HepG2 (cell line): ENCODE measurements at regions not wholly inside any gene's neighbourhood (a gene's known extent, or its start where the extent isn't known, plus 50 kb on each side); places are given as distances from the start of the nearest gene placed in this dataset.
A peak's percentile ranks its signal among the peaks of the same experiment; 100 is the strongest.

Source experiments
- ATAC-seq: fragments of 200-7000 bp; cut with Tn5 transposase; 3 replicates; pipeline ENCODE4 v1.9.1; 2020; ENCODE audit warnings: mild to moderate bottlenecking, moderate library complexity
- BruUV-seq: library from RNA; stranded (reverse); fragments of 400-500 nt; replicated peaks from 2 replicates; lab custom pipeline; 2021; lab: Mats Ljungman, UMichigan
- CTCF ChIA-PET: fragments of 300-600 bp; formaldehyde crosslinking; extraction: SDS; loops from one replicate; lab custom pipeline; 2021; ENCODE audit warnings: low total read pairs, inconsistent platforms, low intra/inter-chr PET ratio; lab: Yijun Ruan, JAX
- POLR2A ChIA-PET: fragments of 350-600 bp; sonication (Branson Sonifier 250); formaldehyde crosslinking; loops from one replicate; lab custom pipeline; 2020; ENCODE audit warnings: antibody characterized with exemption, inconsistent platforms; lab: Yijun Ruan, JAX
- DNase-seq: peaks from one replicate; pipeline ENCODE4 v3.0.0-alpha.2; 2015; ENCODE audit warnings: low spot score
- FAIRE-seq: peaks from 3 replicates; lab custom pipeline; 2011; peaks lifted over from hg19 to GRCh38; lab: Jason Lieb, UNC
- H2AFZ ChIP-seq: one replicate; pipeline ENCODE4 v1.6.1; 2011; ENCODE audit warnings: low read length, inconsistent platforms
- H3K27ac ChIP-seq: fragments of 300-600 bp; 3 replicates; pipeline ENCODE4 v1.8.0; 2011; ENCODE audit warnings: mixed run types, mild to moderate bottlenecking, mixed read lengths, low read length, inconsistent platforms; ENCODE audit not compliant: insufficient read depth; ENCODE audit errors: extremely low read length
- H3K27me3 ChIP-seq, 2 experiments: fragments of 200-600 bp in 1 of 2; 2 replicates in 1 of 2; 3 replicates in 1 of 2; pipeline versions ENCODE4 v1.6.0 to v1.8.0; 2011; ENCODE audit warnings: low read length in 2 of 2, mild to moderate bottlenecking in 2 of 2, moderate library complexity in 2 of 2, inconsistent platforms in 1 of 2; ENCODE audit not compliant: insufficient read depth in 2 of 2, control insufficient read depth in 1 of 2
- H3K36me3 ChIP-seq, 2 experiments: fragments of 200-600 bp in 1 of 2; replicated peaks in 1 of 2; 2 replicates in 1 of 2; 3 replicates in 1 of 2; pipeline versions ENCODE4 v1.5.1 to v1.8.0; 2011; ENCODE audit warnings: low read length in 2 of 2, inconsistent platforms in 1 of 2; ENCODE audit not compliant: insufficient read depth in 2 of 2, control insufficient read depth in 1 of 2
- H3K4me1 ChIP-seq: 2 replicates; pipeline ENCODE4 v1.5.1; 2012; ENCODE audit warnings: low read length, inconsistent platforms; ENCODE audit not compliant: insufficient read depth
- H3K4me2 ChIP-seq: 2 replicates; pipeline ENCODE4 v1.6.0; 2011; ENCODE audit warnings: low read depth, low read length, inconsistent platforms
- H3K4me3 ChIP-seq, 3 experiments: fragments of 200-600 bp in 1 of 3; sonication (generic), shearing (Covaris generic) in 1 of 3; replicated peaks in 1 of 3; 2 replicates each; pipeline ENCODE4 v1.5.1; 2011 to 2016; ENCODE audit warnings: low read length in 3 of 3, inconsistent platforms in 2 of 3, low read depth in 2 of 3, mild to moderate bottlenecking in 2 of 3, control low read depth in 1 of 3, mixed read lengths in 1 of 3; ENCODE audit not compliant: insufficient read depth in 1 of 3
- H3K79me2 ChIP-seq: one replicate; pipeline ENCODE4 v1.6.1; 2011; ENCODE audit warnings: low read length, inconsistent platforms; ENCODE audit not compliant: insufficient read depth
- H3K9ac ChIP-seq: 2 replicates; pipeline ENCODE4 v1.6.0; 2011; ENCODE audit warnings: mild to moderate bottlenecking, low read depth, low read length, inconsistent platforms; ENCODE audit not compliant: insufficient read depth
- H3K9me3 ChIP-seq: 2 replicates; pipeline ENCODE4 v1.5.1; 2012; ENCODE audit warnings: mild to moderate bottlenecking, low read length
- H4K20me1 ChIP-seq: 2 replicates; pipeline ENCODE4 v1.6.0; 2011; ENCODE audit warnings: inconsistent platforms, mild to moderate bottlenecking, low read length, moderate library complexity; ENCODE audit not compliant: insufficient read depth
- BHLHE40 ChIP-seq: IDR thresholded peaks from 2 replicates; pipeline ENCODE4 v1.6.1; 2011; ENCODE audit warnings: low read length, improper control_type of control experiment
- FOSL2 ChIP-seq: sonication (generic); formaldehyde crosslinking; IDR thresholded peaks from 2 replicates; pipeline ENCODE4 v1.4.0; 2020; ENCODE audit warnings: missing genetic modification reagents
- IRX3 ChIP-seq: sonication (generic); formaldehyde crosslinking; IDR thresholded peaks from 2 replicates; pipeline ENCODE4 v1.8.1; 2023; ENCODE audit warnings: mild to moderate bottlenecking, low read depth, missing genetic modification reagents, borderline replicate concordance
- MTA3 ChIP-seq: sonication (generic); formaldehyde crosslinking; IDR thresholded peaks from 2 replicates; pipeline ENCODE4 v1.4.0; 2020; ENCODE audit warnings: missing genetic modification reagents
- NCOA1 ChIP-seq: sonication (generic); formaldehyde crosslinking; IDR thresholded peaks from 2 replicates; pipeline ENCODE4 v1.9.0; 2021; ENCODE audit warnings: missing genetic modification reagents
- NFE2 ChIP-seq: sonication (generic); formaldehyde crosslinking; IDR thresholded peaks from 2 replicates; pipeline ENCODE4 v1.4.0; 2020; ENCODE audit warnings: missing genetic modification reagents
- NFRKB ChIP-seq: fragments of 450-650 bp; IDR thresholded peaks from 2 replicates; pipeline ENCODE4 v1.6.1; 2017
- NONO ChIP-seq, 2 experiments: fragments of 450-650 bp in 1 of 2; sonication (generic) in 1 of 2; formaldehyde crosslinking in 1 of 2; IDR thresholded peaks in 1 of 2; conservative IDR thresholded peaks in 1 of 2; 2 replicates each; pipeline versions ENCODE4 v1.6.1 to v1.8.0; 2017 to 2022; ENCODE audit warnings: mild to moderate bottlenecking in 1 of 2, missing genetic modification reagents in 1 of 2, moderate library complexity in 1 of 2
- POLR2A ChIP-seq, 2 experiments: IDR thresholded peaks; 2 replicates each; pipeline ENCODE4 v1.6.1; 2011; ENCODE audit warnings: low read depth in 2 of 2, low read length in 2 of 2, mild to moderate bottlenecking in 1 of 2, moderate library complexity in 1 of 2; ENCODE audit not compliant: insufficient read depth in 1 of 2
- RFXANK ChIP-seq: IDR thresholded peaks from 2 replicates; pipeline ENCODE4 v1.6.1; 2016
- THAP11 ChIP-seq: IDR thresholded peaks from 2 replicates; pipeline ENCODE4 v1.6.1; 2016; ENCODE audit warnings: missing biosample characterization, missing genetic modification reagents
- ZEB1 ChIP-seq: IDR thresholded peaks from 2 replicates; pipeline ENCODE4 v1.6.1; 2012; ENCODE audit warnings: mild to moderate bottlenecking, low read depth, inconsistent platforms; ENCODE audit not compliant: insufficient replicate concordance
- ZNF121 ChIP-seq: sonication (generic); formaldehyde crosslinking; IDR thresholded peaks from 2 replicates; pipeline ENCODE4 v1.5.0; 2020; ENCODE audit warnings: mild to moderate bottlenecking, missing genetic modification reagents
- ZNF205 ChIP-seq: IDR thresholded peaks from 2 replicates; pipeline ENCODE4 v1.6.1; 2018; ENCODE audit warnings: missing biosample characterization, missing genetic modification reagents
- ZNF563 ChIP-seq: sonication (generic); formaldehyde crosslinking; IDR thresholded peaks from 2 replicates; pipeline ENCODE4 v1.8.0; 2022; ENCODE audit warnings: mild to moderate bottlenecking, moderate library complexity, missing genetic modification reagents
- ZNF747 ChIP-seq: sonication (generic); formaldehyde crosslinking; IDR thresholded peaks from 2 replicates; pipeline ENCODE4 v1.8.1; 2023; ENCODE audit warnings: missing genetic modification reagents, mild to moderate bottlenecking, borderline replicate concordance
- ZNF75D ChIP-seq: sonication (generic); formaldehyde crosslinking; IDR thresholded peaks from 2 replicates; pipeline ENCODE4 v1.8.1; 2023; ENCODE audit warnings: missing genetic modification reagents, mild to moderate bottlenecking, borderline replicate concordance
- WGBS: methylation state at CpG from one replicate; pipeline ENCODE4 v1.1.6; 2017; ENCODE audit warnings: low lambda C conversion rate; 5-methylcytosine and 5-hydroxymethylcytosine counted together
- in situ Hi-C: cut with HindIII; loops from 2 replicates; pipeline ENCODE4 v1.10.0; 2017; ENCODE audit warnings: low pct_unique_long_range_greater_than_20kb; ENCODE audit not compliant: extremely low pct_ligation_motif_present
- intact Hi-C: fragments of 100-400 bp; cut with micrococcal nuclease; formaldehyde crosslinking; loops from one replicate; pipeline ENCODE4 v1.10.0; 2022; ENCODE audit not compliant: unreplicated experiment
- TF ChIP-seq, protein P1 (sequence below): sonication (generic); formaldehyde crosslinking; IDR thresholded peaks from 2 replicates; pipeline ENCODE4 v1.8.1; 2023; ENCODE audit warnings: missing genetic modification reagents, mild to moderate bottlenecking, borderline replicate concordance
- TF ChIP-seq, protein P2 (sequence below): sonication (generic); formaldehyde crosslinking; IDR thresholded peaks from 2 replicates; pipeline ENCODE4 v1.5.0; 2020; ENCODE audit warnings: mild to moderate bottlenecking, missing genetic modification reagents, moderate library complexity
- TF ChIP-seq, protein P3 (sequence below): sonication (generic); formaldehyde crosslinking; IDR thresholded peaks from 2 replicates; pipeline ENCODE4 v1.8.1; 2023; ENCODE audit warnings: mild to moderate bottlenecking, missing genetic modification reagents

DNA sequence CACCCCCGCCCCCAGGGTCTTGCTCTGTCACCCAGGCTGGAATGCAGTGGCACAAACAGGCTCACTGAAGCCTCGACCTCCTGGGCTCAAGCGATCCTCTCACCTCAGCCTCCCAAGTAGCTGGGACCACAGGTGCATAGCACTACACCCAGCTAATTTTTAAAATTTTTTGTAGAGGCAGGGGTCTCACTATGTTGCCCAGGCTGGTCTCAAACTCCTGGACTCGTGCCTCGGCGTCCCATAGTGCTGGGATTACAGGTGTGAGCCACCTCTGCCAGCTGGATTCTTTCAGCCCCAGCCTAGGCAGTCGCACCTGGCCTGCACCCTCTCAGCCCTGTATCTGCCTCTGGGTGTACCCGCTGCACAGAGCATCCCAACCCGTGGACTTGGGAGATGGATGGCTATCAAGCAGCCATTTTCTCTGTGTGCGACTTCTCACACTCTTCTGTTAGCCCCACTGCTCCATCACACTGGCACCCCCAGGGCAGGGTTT lies 166.4 kb upstream of the HAAO start:
- Histone ChIP-seq H3K4me2 (peak overlapping the region; percentile 52), H4K20me1 (no peaks in the 10 kb centered on the region), H3K36me3 (no peaks in the 10 kb centered on the region), H3K9me3 (no peaks in the 10 kb centered on the region), H3K4me1 (peaks cover 89% of the 10 kb centered on the region), H3K4me3 (peak overlapping the region in 1 of 3 experiments; percentile 35; a peak in 1 of 6 replicates), H2AFZ (no peak overlapping the region), H3K79me2 (no peaks in the 10 kb centered on the region), H3K27me3 (no peaks in the 10 kb centered on the region), H3K9ac (peak overlapping the region; percentile 11; the same call in 1 of the 2 replicates), H3K27ac (peak overlapping the region; percentile 55)
- 81% methylated on average over 10 of the region's 10 CpGs for WGBS
- FAIRE-seq (no peak), ATAC-seq (peak; percentile 6), DNase-seq (no peak)
- POLR2A ChIA-PET = interaction anchor here (1.1 to 9.3 kb wide), 5 partner anchors 11 to 268 kb away, joined by 3 to 98 read pairs (median 4); partner anchors contain the start of gene ZFP36L2
- intact Hi-C loops (loop anchor here (2.0 kb wide), 1 partner anchor 14 kb away; no protein-coding TSS in a partner anchor), in situ Hi-C loops (no loop called here)
- no TSS peak for BruUV-seq
- CTCF ChIA-PET = no interaction called here
- TF ChIP-seq FOSL2 (CRISPR knock-in tag) (no peak), NCOA1 (CRISPR knock-in tag) (no peak), THAP11 (CRISPR knock-in tag) (no peak), ZNF75D (no peak), ZNF205 (CRISPR knock-in tag) (no peak), IRX3 (CRISPR knock-in tag) (0 out of 2 replicates have a peak, but pooled peaks have one; percentile 7), BHLHE40 (no peak), ZNF121 (CRISPR knock-in tag) (peak; percentile 91), ZNF563 (0 out of 2 replicates have a peak, but pooled peaks have one; percentile 18), NFE2 (CRISPR knock-in tag) (no peak), ZNF747 (CRISPR knock-in tag) (no peak), POLR2A (IDR thresholded peaks at IDR 0.05; ENCODE audit: insufficient read depth in 1 of 2, low read depth in 2 of 2, low read length in 2 of 2) (no peak), RFXANK (no peak), MTA3 (CRISPR knock-in tag) (no peak), NONO (IDR thresholded peaks at IDR 0.05) (no peak), NONO (CRISPR knock-in tag; conservative IDR thresholded peaks at IDR 0.05) (no peak), ZEB1 (no peak), NFRKB (no peak)
- TF ChIP-seq, protein P1, sequence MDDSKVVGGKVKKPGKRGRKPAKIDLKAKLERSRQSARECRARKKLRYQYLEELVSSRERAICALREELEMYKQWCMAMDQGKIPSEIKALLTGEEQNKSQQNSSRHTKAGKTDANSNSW (CRISPR knock-in tag) = 0 out of 2 replicates have a peak, but pooled peaks have one; percentile 33
- TF ChIP-seq, protein P2, sequence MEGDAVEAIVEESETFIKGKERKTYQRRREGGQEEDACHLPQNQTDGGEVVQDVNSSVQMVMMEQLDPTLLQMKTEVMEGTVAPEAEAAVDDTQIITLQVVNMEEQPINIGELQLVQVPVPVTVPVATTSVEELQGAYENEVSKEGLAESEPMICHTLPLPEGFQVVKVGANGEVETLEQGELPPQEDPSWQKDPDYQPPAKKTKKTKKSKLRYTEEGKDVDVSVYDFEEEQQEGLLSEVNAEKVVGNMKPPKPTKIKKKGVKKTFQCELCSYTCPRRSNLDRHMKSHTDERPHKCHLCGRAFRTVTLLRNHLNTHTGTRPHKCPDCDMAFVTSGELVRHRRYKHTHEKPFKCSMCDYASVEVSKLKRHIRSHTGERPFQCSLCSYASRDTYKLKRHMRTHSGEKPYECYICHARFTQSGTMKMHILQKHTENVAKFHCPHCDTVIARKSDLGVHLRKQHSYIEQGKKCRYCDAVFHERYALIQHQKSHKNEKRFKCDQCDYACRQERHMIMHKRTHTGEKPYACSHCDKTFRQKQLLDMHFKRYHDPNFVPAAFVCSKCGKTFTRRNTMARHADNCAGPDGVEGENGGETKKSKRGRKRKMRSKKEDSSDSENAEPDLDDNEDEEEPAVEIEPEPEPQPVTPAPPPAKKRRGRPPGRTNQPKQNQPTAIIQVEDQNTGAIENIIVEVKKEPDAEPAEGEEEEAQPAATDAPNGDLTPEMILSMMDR (CRISPR knock-in tag) = no peak
- TF ChIP-seq, protein P3, sequence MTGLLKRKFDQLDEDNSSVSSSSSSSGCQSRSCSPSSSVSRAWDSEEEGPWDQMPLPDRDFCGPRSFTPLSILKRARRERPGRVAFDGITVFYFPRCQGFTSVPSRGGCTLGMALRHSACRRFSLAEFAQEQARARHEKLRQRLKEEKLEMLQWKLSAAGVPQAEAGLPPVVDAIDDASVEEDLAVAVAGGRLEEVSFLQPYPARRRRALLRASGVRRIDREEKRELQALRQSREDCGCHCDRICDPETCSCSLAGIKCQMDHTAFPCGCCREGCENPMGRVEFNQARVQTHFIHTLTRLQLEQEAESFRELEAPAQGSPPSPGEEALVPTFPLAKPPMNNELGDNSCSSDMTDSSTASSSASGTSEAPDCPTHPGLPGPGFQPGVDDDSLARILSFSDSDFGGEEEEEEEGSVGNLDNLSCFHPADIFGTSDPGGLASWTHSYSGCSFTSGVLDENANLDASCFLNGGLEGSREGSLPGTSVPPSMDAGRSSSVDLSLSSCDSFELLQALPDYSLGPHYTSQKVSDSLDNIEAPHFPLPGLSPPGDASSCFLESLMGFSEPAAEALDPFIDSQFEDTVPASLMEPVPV = no peak
